ENCODE measurements at regions not wholly inside any gene's neighbourhood (a gene's known extent, or its start where the extent isn't known, plus 50 kb on each side); places are given as distances from the start of the nearest gene placed in this dataset.

- Histone ChIP-seq H3K18ac (ENCODE audit: low read depth, low read length) (no peak overlapping the region), H3K56ac (ENCODE audit: extremely low read depth, insufficient read depth, low read length) (no peak overlapping the region), H2AFZ (replicated peaks; ENCODE audit: low read length, poor library complexity) (no peak overlapping the region), H2BK120ac (ENCODE audit: low read depth, low read length) (no peak overlapping the region), H3K23ac (ENCODE audit: low read depth, low read length) (no peak overlapping the region), H2BK15ac (ENCODE audit: low read depth, low read length) (no peak overlapping the region), H3K27ac (ENCODE audit: insufficient read depth, low read length) (no peak overlapping the region), H3K36me3 (ENCODE audit: control insufficient read depth, insufficient read depth, low read length) (no peaks in the 10 kb centered on the region), H3K4me2 (ENCODE audit: low read depth, low read length) (no peak overlapping the region), H3K27me3 (ENCODE audit: control insufficient read depth, insufficient read depth, low read length) (no peaks in the 10 kb centered on the region), H3K9me1 (ENCODE audit: insufficient read depth, low read length) (no peaks in the 10 kb centered on the region), H3K9me3 (ENCODE audit: control insufficient read depth, insufficient read depth, low read length) (peaks cover 61% of the 10 kb centered on the region), H2BK5ac (ENCODE audit: low read depth, low read length, poor library complexity, severe bottlenecking) (no peak overlapping the region), H4K91ac (ENCODE audit: insufficient read depth, low read depth, low read length) (no peak overlapping the region), H3K14ac (replicated peaks; ENCODE audit: low read depth, low read length) (no peak overlapping the region), H2AK9ac (replicated peaks; ENCODE audit: low read depth, low read length, poor library complexity) (no peak overlapping the region), H3K79me1 (ENCODE audit: low read depth in 1 of 2, low read length in 2 of 2) (no peaks in the 10 kb centered on the region), H3K9ac (ENCODE audit: low read depth, low read length) (no peak overlapping the region), H3K4me1 (ENCODE audit: control insufficient read depth, insufficient read depth, low read length) (no peaks in the 10 kb centered on the region), H3K4ac (ENCODE audit: low read depth, low read length) (no peak overlapping the region), H4K8ac (ENCODE audit: low read depth in 2 of 2, low read length in 2 of 2) (no peak overlapping the region), H2BK20ac (ENCODE audit: low read depth, low read length) (no peak overlapping the region), H2AK5ac (ENCODE audit: low read depth, low read length) (no peak overlapping the region), H3K4me3 (ENCODE audit: insufficient read depth, low read depth, low read length) (no peak overlapping the region), H4K20me1 (ENCODE audit: insufficient read depth, low read length) (no peaks in the 10 kb centered on the region), H4K5ac (ENCODE audit: low read depth, low read length) (no peak overlapping the region)
- ChIA-PET CTCF (no interaction called here), POLR2A (ENCODE audit: unreplicated experiment) (no interaction called here)
- 66% methylated on average over 11 of the region's 11 CpGs; no CpG with 5 or more reads in 1 of the 2 experiments for WGBS, 2 experiments (ENCODE audit: extremely low coverage in 2 of 2, insufficient read length in 1 of 2)
- intact Hi-C loops (cut with micrococcal nuclease), result no loop called here
- BruUV-seq (replicated peaks), result no TSS peak
- dilution Hi-C loops (cut with HindIII; ENCODE audit: low sequenced_read_pairs, unreplicated experiment), result no loop called here
- no peak for TF ChIP-seq SMC3 (IDR thresholded peaks at IDR 0.05; ENCODE audit: low read depth, low read length)
- no peak for TF ChIP-seq MAFK (IDR thresholded peaks at IDR 0.05; ENCODE audit: low read depth, low read length)
- TF ChIP-seq BHLHE40 (IDR thresholded peaks at IDR 0.05; ENCODE audit: low read depth, low read length), result no peak
- TF ChIP-seq MAZ (IDR thresholded peaks at IDR 0.05; ENCODE audit: borderline replicate concordance, low read depth, low read length), result no peak
- TF ChIP-seq CHD1 (IDR thresholded peaks at IDR 0.05; ENCODE audit: low read depth, low read length), result no peak
- TF ChIP-seq POLR2A (IDR thresholded peaks at IDR 0.05; ENCODE audit: low read depth, low read length), result no peak
- no peak for TF ChIP-seq RCOR1 (IDR thresholded peaks at IDR 0.05; ENCODE audit: insufficient replicate concordance, low read length)
- no peak for TF ChIP-seq CTCF (conservative IDR thresholded peaks at IDR 0.05; ENCODE audit: low read depth, low read length)
- no peak for TF ChIP-seq MXI1 (IDR thresholded peaks at IDR 0.05; ENCODE audit: borderline replicate concordance, low read depth, low read length)
- no peak for TF ChIP-seq FOS (IDR thresholded peaks at IDR 0.05; ENCODE audit: low read depth, low read length)
- TF ChIP-seq CEBPB (IDR thresholded peaks at IDR 0.05; ENCODE audit: low read depth, low read length), result no peak
- no peak for TF ChIP-seq USF2 (IDR thresholded peaks at IDR 0.05; ENCODE audit: low read depth, low read length)
- no peak for TF ChIP-seq RAD21 (IDR thresholded peaks at IDR 0.05; ENCODE audit: low read length)
- no peak for TF ChIP-seq NFE2L2 (IDR thresholded peaks at IDR 0.05; ENCODE audit: low read depth, low read length)
- no peak for TF ChIP-seq RFX5 (IDR thresholded peaks at IDR 0.05; ENCODE audit: low read depth, low read length)
- TF ChIP-seq ELK1 (IDR thresholded peaks at IDR 0.05; ENCODE audit: borderline replicate concordance, low read depth, low read length), result no peak
- DNase-seq (no peak), ATAC-seq (ENCODE audit: low read depth) (no peak)
- in situ Hi-C loops (cut with MboI; ENCODE audit: low sequenced_read_pairs), result no loop called here
These were observed 395.1 kb upstream of the MYT1L start for GRCh38 chr2:2726163-2726562.
